Skeletal muscle cell (primary cell): ENCODE measurements at regions not wholly inside any gene's neighbourhood (a gene's known extent, or its start where the extent isn't known, plus 50 kb on each side); places are given as distances from the start of the nearest gene placed in this dataset.

Experiments
- DNase-seq: peaks from one replicate; pipeline ENCODE4 v3.0.0-alpha.2; 2010; ENCODE audit warnings: low read depth
- H3K4me3 ChIP-seq: 2 replicates; pipeline ENCODE4 v1.5.1; 2011; ENCODE audit warnings: low read depth, mild to moderate bottlenecking, control low read depth, low read length, moderate library complexity

- DNase-seq: no peak
- H3K4me3 ChIP-seq: no peak overlapping the region
Observed at GRCh38 chr6:89028774-89029173, 51.8 kb upstream of the PNRC1 start.

GRCh38 chr6:89027756-89028155 lies 52.8 kb upstream of the PNRC1 start:
- DNase-seq: no peak
- H3K4me3 ChIP-seq: no peak overlapping the region

GRCh38 chr6:89026151-89026550 lies 54.4 kb upstream of the PNRC1 start:
- H3K4me3 ChIP-seq: no peak overlapping the region
- DNase-seq: no peak

DNA sequence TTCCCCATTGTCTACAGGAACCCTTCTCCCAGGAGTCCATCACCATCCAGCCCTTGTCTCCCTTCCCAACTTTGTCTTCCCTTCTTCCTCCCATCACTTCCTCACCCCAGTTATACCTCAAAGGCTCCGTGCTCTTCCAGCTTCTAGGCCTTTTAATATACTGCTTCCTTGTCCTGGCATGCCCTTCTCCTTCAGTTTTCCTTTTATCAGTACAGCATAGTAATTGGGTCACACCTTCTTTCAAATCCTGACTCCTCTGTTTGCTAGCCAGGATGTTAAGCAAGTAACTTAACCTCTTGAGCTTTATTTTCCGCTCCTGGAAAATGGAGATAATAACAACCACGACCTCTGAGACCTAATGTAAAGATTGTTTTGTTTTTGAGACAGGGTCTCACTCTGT lies 54.9 kb upstream of the PNRC1 start:
- no peak overlapping the region for H3K4me3 ChIP-seq
- DNase-seq: no peak

GRCh38 chr6:89024456-89024855 lies 56.1 kb upstream of the PNRC1 start:
- no peak overlapping the region for H3K4me3 ChIP-seq
- DNase-seq: no peak

DNA sequence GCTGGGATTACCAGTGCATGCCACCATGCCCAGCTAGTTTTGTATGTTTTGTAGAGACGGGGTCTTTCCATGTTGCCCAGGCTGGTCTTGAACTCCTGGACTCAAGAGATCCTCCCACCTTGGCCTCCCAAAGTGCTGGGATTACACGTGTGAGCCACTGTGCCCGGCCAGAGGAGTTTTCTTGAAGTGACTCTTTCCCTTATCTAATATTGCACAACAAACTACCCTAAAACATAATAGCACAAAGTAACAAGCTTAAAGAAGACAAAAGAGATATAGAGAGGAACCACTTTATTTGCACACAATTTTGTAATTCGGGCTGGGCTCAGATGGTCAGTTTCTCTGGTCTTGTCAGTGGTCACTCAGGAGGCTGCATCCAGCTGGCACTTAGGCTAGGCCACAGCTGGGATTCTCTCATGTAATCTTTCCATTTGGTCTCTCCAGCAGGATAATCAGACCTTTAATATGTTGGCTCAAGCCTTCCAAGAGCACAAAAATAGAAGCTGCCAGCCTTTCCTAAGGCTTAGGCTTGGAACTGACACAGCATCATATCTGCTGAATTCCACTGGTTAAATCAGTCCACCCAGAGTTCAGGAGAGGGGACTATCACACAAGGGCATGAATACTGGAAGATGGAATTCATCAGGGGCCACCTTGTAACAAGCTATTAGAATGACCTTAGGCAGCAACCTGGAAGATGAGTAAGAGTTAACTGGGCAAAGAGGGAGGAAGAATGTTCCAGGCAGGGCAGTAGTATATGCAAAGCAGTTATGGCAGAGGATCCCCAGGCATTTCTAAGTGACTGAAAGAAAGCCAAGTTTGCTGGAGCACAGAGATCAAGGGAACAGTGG lies 56.7 kb upstream of the PNRC1 start:
- H3K4me3 ChIP-seq: no peak overlapping the region
- peak; percentile 33 for DNase-seq

GRCh38 chr6:89022798-89023197 lies 57.8 kb upstream of the PNRC1 start:
- peak; percentile 55 for DNase-seq
- no peak overlapping the region for H3K4me3 ChIP-seq

DNA sequence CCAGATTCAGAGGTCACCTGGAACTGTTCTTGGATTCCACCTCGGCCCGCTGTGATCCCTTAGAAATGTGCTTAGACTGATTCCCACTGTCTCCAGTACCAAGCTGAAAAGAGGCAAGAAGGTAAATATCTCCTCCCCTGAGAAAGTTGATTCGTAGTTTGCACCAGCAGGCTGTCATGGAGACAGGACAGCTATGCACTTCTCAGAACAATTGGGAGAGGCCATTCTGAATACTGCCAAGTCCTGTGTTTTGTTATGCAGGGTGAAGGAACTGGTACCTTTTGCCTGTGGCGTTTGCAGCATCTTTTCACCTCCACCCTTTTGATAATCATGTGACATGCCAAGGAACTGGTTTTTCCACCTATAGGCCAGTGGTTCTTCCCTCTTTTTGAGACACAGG lies 58.2 kb upstream of the RNGTT start:
- no peak overlapping the region for H3K4me3 ChIP-seq
- DNase-seq: no peak

DNA sequence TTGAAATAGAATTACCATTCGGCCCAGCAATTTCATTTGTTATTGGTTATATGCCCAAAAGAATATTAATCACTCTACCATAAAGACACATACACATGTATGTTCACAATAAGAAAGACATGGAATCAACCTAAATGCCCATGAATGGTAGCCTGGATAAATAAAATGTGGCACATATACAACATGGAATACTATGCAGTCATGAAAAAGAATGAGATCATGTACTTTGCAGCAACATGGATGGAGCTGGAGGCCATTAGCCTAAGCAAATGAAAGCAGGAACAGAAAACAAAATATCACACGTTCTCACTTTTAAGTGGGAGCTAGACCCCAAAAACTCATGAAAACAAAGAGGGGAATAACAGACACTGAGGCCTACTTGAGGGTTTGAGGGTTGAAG lies 52.6 kb upstream of the RNGTT start:
- no peak for DNase-seq
- no peak overlapping the region for H3K4me3 ChIP-seq

- DNase-seq: no peak
- no peak overlapping the region for H3K4me3 ChIP-seq
Observed at GRCh38 chr6:89013438-89013837, 50.0 kb upstream of the RNGTT start.
